GM12878 (cell line): ENCODE measurements at regions not wholly inside any gene's neighbourhood (a gene's known extent, or its start where the extent isn't known, plus 50 kb on each side); places are given as distances from the start of the nearest gene placed in this dataset.

Source experiments
- ATAC-seq: fragments of 200-7000 bp; cut with Tn5 transposase; 3 replicates; pipeline ENCODE4 v1.9.1; 2020; ENCODE audit warnings: mild to moderate bottlenecking, moderate library complexity
- BruUV-seq: library from RNA; stranded (reverse); fragments of 400-500 nt; replicated peaks from 2 replicates; lab custom pipeline; 2021; lab: Mats Ljungman, UMichigan
- CTCF ChIA-PET: fragments of 300-600 bp; sonication (Branson Sonifier 250); formaldehyde crosslinking; extraction: SDS; loops from one replicate; lab custom pipeline; 2021; ENCODE audit warnings: inconsistent platforms; lab: Yijun Ruan, JAX
- POLR2A ChIA-PET: fragments of 350-600 bp; formaldehyde crosslinking; extraction: SDS; loops from one replicate; lab custom pipeline; 2021; ENCODE audit warnings: inconsistent platforms; lab: Charles Lee
- RAD21 ChIA-PET: fragments of 300-600 bp; sonication (Branson Sonifier 250); formaldehyde crosslinking; loops from one replicate; lab custom pipeline; 2023; ENCODE audit warnings: antibody characterized with exemption; ENCODE audit not compliant: unreplicated experiment; lab: Charles Lee
- SMC1A ChIA-PET: fragments of 300-600 bp; sonication (Branson Sonifier 250); formaldehyde crosslinking; loops from one replicate; lab custom pipeline; 2023; ENCODE audit not compliant: unreplicated experiment, uncharacterized antibody; lab: Charles Lee
- DNase-seq: peaks from one replicate; pipeline ENCODE4 v3.0.0-alpha.2; 2011; ENCODE audit warnings: low read depth, low spot score
- FAIRE-seq: peaks from 3 replicates; lab custom pipeline; 2011; peaks lifted over from hg19 to GRCh38; lab: Jason Lieb, UNC
- H2AFZ ChIP-seq: 2 replicates; pipeline ENCODE4 v1.6.0; 2011; ENCODE audit warnings: low read depth, low read length, control low read depth; ENCODE audit not compliant: control insufficient read depth
- H3K27ac ChIP-seq: 2 replicates; pipeline ENCODE4 v1.5.1; 2011; ENCODE audit warnings: control low read depth; ENCODE audit not compliant: control insufficient read depth, insufficient read depth
- H3K27me3 ChIP-seq, 2 experiments: replicated peaks in 1 of 2; 2 replicates each; pipeline versions ENCODE4 v1.6.0 to v1.6.1; 2011; ENCODE audit warnings: low read length in 1 of 2; ENCODE audit not compliant: control insufficient read depth in 2 of 2, insufficient read depth in 2 of 2
- H3K36me3 ChIP-seq, 2 experiments: 2 replicates each; pipeline ENCODE4 v1.5.1; 2011; ENCODE audit warnings: low read length in 1 of 2; ENCODE audit not compliant: control insufficient read depth in 2 of 2, insufficient read depth in 2 of 2
- H3K4me1 ChIP-seq: 2 replicates; pipeline ENCODE4 v1.6.1; 2011; ENCODE audit warnings: mild to moderate bottlenecking, low read length, moderate library complexity, mixed read lengths; ENCODE audit not compliant: control insufficient read depth, insufficient read depth
- H3K4me2 ChIP-seq: 2 replicates; pipeline ENCODE4 v1.6.0; 2011; ENCODE audit warnings: control low read depth; ENCODE audit not compliant: control insufficient read depth, insufficient read depth
- H3K4me3 ChIP-seq: fragments of 200-600 bp; sonication (generic); 2 replicates; pipeline ENCODE4 v1.5.1; 2016
- H3K79me2 ChIP-seq: 2 replicates; pipeline ENCODE4 v1.6.0; 2011; ENCODE audit warnings: low read length; ENCODE audit not compliant: control insufficient read depth, insufficient read depth
- H3K9ac ChIP-seq: 2 replicates; pipeline ENCODE4 v1.8.0; 2011; ENCODE audit warnings: low read length, control low read depth, mixed read lengths; ENCODE audit not compliant: control insufficient read depth, insufficient read depth
- H3K9me3 ChIP-seq: replicated peaks from 3 replicates; pipeline ENCODE4 v1.5.1; 2011; ENCODE audit warnings: mild to moderate bottlenecking, low read length; ENCODE audit not compliant: control insufficient read depth, insufficient read depth
- H4K20me1 ChIP-seq: 2 replicates; pipeline ENCODE4 v1.6.0; 2011; ENCODE audit not compliant: control insufficient read depth, insufficient read depth
- CHD4 ChIP-seq: fragments of 200-600 bp; sonication (generic); IDR thresholded peaks from 2 replicates; pipeline ENCODE4 v1.6.1; 2016; ENCODE audit warnings: mild to moderate bottlenecking
- EED ChIP-seq: sonication (generic); IDR thresholded peaks from 2 replicates; pipeline ENCODE4 v1.6.1; 2016; ENCODE audit warnings: antibody characterized with exemption, low read depth
- EGR1 ChIP-seq, 2 experiments: IDR thresholded peaks; 1 replicate in 1 of 2; 2 replicates in 1 of 2; pipeline ENCODE4 v1.6.1; 2011 to 2012; ENCODE audit warnings: low read depth in 2 of 2, low read length in 2 of 2, borderline replicate concordance in 1 of 2, mild to moderate bottlenecking in 1 of 2, moderate library complexity in 1 of 2
- GABPA ChIP-seq: IDR thresholded peaks from 2 replicates; pipeline ENCODE4 v1.6.1; 2014; ENCODE audit warnings: antibody characterized with exemption, low read depth, mild to moderate bottlenecking, inconsistent platforms
- IRF4 ChIP-seq: IDR thresholded peaks from 2 replicates; pipeline ENCODE4 v1.6.1; 2011; ENCODE audit warnings: low read depth, low read length
- NR2C1 ChIP-seq: fragments of 450-650 bp; IDR thresholded peaks from 2 replicates; pipeline ENCODE4 v1.6.1; 2017; ENCODE audit warnings: antibody characterized with exemption, mild to moderate bottlenecking, moderate library complexity
- NRF1 ChIP-seq: conservative IDR thresholded peaks from 2 replicates; pipeline ENCODE4 v1.6.1; 2011; ENCODE audit warnings: mild to moderate bottlenecking, low read depth, low read length, improper control_type of control experiment
- PAX5 ChIP-seq: IDR thresholded peaks from 2 replicates; pipeline ENCODE4 v1.6.1; 2011; ENCODE audit warnings: low read depth, low read length, borderline replicate concordance
- RFX5 ChIP-seq: IDR thresholded peaks from 2 replicates; pipeline ENCODE4 v1.6.1; 2011; ENCODE audit warnings: low read depth, low read length, improper control_type of control experiment
- SPI1 ChIP-seq: IDR thresholded peaks from 2 replicates; pipeline ENCODE4 v1.6.1; 2011; ENCODE audit warnings: low read depth, mild to moderate bottlenecking, low read length, moderate library complexity, borderline replicate concordance; ENCODE audit not compliant: insufficient read depth
- STAT3 ChIP-seq: IDR thresholded peaks from 2 replicates; pipeline ENCODE4 v1.6.1; 2011; ENCODE audit warnings: low read depth, low read length, improper control_type of control experiment
- SUZ12 ChIP-seq: fragments of 200-600 bp; sonication (generic); IDR thresholded peaks from one replicate; pipeline ENCODE4 v1.6.1; 2018; ENCODE audit warnings: antibody characterized with exemption, mild to moderate bottlenecking; ENCODE audit not compliant: unreplicated experiment
- WGBS: methylation state at CpG from one replicate; pipeline ENCODE4 v1.1.6; 2016; ENCODE audit warnings: low lambda C conversion rate; ENCODE audit not compliant: insufficient replicate concordance, insufficient coverage; ENCODE audit errors: missing lambda C conversion rate; 5-methylcytosine and 5-hydroxymethylcytosine counted together
- in situ Hi-C: fragments of 300-500 bp; cut with MboI; formaldehyde crosslinking; loops from 9 replicates; pipeline ENCODE4 v1.14.3; 2018; ENCODE audit warnings: mixed read lengths
- intact Hi-C: fragments of 100-400 bp; cut with micrococcal nuclease; formaldehyde crosslinking; loops from one replicate; pipeline ENCODE4 v1.14.2; 2022; ENCODE audit not compliant: unreplicated experiment

GRCh38 chr13:37270226-37271001, 164.9 kb upstream of the CSNK1A1L start:
- in situ Hi-C loops (no loop called here), intact Hi-C loops (no loop called here)
- TF ChIP-seq IRF4 (no peak), SUZ12 (no peak), STAT3 (no peak), NRF1 (no peak), GABPA (no peak), SPI1 (no peak)
- no peaks in the 10 kb centered on the region for H3K4me1 ChIP-seq
- no peaks in the 10 kb centered on the region for H3K27me3 ChIP-seq
- ChIA-PET POLR2A (no interaction called here), CTCF (no interaction called here), SMC1A (no interaction called here), RAD21 (no interaction called here)
- H2AFZ ChIP-seq, result no peak overlapping the region
- 26% methylated on average over 5 of the region's 5 CpGs for WGBS
- no peak overlapping the region for H3K9ac ChIP-seq
- no peaks in the 10 kb centered on the region for H3K79me2 ChIP-seq
- ATAC-seq (no peak), FAIRE-seq (no peak), DNase-seq (no peak)
- H3K36me3 ChIP-seq, result no peaks in the 10 kb centered on the region
- H3K4me2 ChIP-seq, result no peak overlapping the region
- no TSS peak for BruUV-seq
- no peak overlapping the region for H3K4me3 ChIP-seq
- H3K27ac ChIP-seq, result no peak overlapping the region
- no peaks in the 10 kb centered on the region for H3K9me3 ChIP-seq
- no peaks in the 10 kb centered on the region for H4K20me1 ChIP-seq

- H3K4me1 ChIP-seq, result no peaks in the 10 kb centered on the region
- no peak overlapping the region for H3K4me2 ChIP-seq
- H3K27ac ChIP-seq, result no peak overlapping the region
- TF ChIP-seq EED (no peak), RFX5 (no peak), EGR1 (IDR thresholded peaks at IDR 0.05; ENCODE audit: borderline replicate concordance in 1 of 2, low read depth in 2 of 2, low read length in 2 of 2) (no peak), CHD4 (no peak), PAX5 (no peak), NR2C1 (no peak)
- 0% methylated on average over 2 of the region's 2 CpGs for WGBS
- BruUV-seq, result no TSS peak
- ChIA-PET POLR2A (no interaction called here), CTCF (no interaction called here), SMC1A (no interaction called here), RAD21 (no interaction called here)
- ATAC-seq, result no peak
- DNase-seq, result no peak
- in situ Hi-C loops, result no loop called here
- no peak overlapping the region for H2AFZ ChIP-seq
- no peaks in the 10 kb centered on the region for H3K36me3 ChIP-seq
- H3K9me3 ChIP-seq, result no peaks in the 10 kb centered on the region
- no peaks in the 10 kb centered on the region for H3K27me3 ChIP-seq
- no peak overlapping the region for H3K9ac ChIP-seq
- H4K20me1 ChIP-seq, result no peaks in the 10 kb centered on the region
- no peak for FAIRE-seq
- intact Hi-C loops, result no loop called here
- H3K4me3 ChIP-seq, result no peak overlapping the region
- H3K79me2 ChIP-seq, result no peaks in the 10 kb centered on the region
These were observed 158.4 kb upstream of the CSNK1A1L start for GRCh38 chr13:37263871-37264270.
